ENCODE measurements at regions not wholly inside any gene's neighbourhood (a gene's known extent, or its start where the extent isn't known, plus 50 kb on each side); places are given as distances from the start of the nearest gene placed in this dataset.
"Not testable (repeated sequence)": the region's sequence is repeated elsewhere in the genome, so short reads cannot be mapped to it uniquely, and the experiment has no call there.

GRCh38 chr16:21367733-21368421, 89.8 kb upstream of the CRYM start:
- TF ChIP-seq, protein P1, sequence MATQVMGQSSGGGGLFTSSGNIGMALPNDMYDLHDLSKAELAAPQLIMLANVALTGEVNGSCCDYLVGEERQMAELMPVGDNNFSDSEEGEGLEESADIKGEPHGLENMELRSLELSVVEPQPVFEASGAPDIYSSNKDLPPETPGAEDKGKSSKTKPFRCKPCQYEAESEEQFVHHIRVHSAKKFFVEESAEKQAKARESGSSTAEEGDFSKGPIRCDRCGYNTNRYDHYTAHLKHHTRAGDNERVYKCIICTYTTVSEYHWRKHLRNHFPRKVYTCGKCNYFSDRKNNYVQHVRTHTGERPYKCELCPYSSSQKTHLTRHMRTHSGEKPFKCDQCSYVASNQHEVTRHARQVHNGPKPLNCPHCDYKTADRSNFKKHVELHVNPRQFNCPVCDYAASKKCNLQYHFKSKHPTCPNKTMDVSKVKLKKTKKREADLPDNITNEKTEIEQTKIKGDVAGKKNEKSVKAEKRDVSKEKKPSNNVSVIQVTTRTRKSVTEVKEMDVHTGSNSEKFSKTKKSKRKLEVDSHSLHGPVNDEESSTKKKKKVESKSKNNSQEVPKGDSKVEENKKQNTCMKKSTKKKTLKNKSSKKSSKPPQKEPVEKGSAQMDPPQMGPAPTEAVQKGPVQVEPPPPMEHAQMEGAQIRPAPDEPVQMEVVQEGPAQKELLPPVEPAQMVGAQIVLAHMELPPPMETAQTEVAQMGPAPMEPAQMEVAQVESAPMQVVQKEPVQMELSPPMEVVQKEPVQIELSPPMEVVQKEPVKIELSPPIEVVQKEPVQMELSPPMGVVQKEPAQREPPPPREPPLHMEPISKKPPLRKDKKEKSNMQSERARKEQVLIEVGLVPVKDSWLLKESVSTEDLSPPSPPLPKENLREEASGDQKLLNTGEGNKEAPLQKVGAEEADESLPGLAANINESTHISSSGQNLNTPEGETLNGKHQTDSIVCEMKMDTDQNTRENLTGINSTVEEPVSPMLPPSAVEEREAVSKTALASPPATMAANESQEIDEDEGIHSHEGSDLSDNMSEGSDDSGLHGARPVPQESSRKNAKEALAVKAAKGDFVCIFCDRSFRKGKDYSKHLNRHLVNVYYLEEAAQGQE (IDR thresholded peaks at IDR 0.05; ENCODE audit: insufficient read depth in 1 of 2, low read depth in 2 of 2, low read length in 1 of 2), result not testable (repeated sequence)
- TF ChIP-seq CTCF (IDR thresholded peaks at IDR 0.05); POLR2AphosphoS5 (IDR thresholded peaks at IDR 0.05; ENCODE audit: low read depth, low read length); SIN3A (IDR thresholded peaks at IDR 0.05; ENCODE audit: borderline replicate concordance, insufficient read depth, low read depth, low read length); TCF7L2 (IDR thresholded peaks at IDR 0.05; ENCODE audit: low read depth, low read length): not testable (repeated sequence)
